GM12873 (cell line): ENCODE measurements at regions not wholly inside any gene's neighbourhood (a gene's known extent, or its start where the extent isn't known, plus 50 kb on each side); places are given as distances from the start of the nearest gene placed in this dataset.

Source experiments
- TF ChIP-seq, protein P1 (sequence below): IDR thresholded peaks from 2 replicates; pipeline ENCODE4 v1.5.1; 2012; ENCODE audit warnings: low read depth, mild to moderate bottlenecking, moderate library complexity, low read length, control low read depth; ENCODE audit not compliant: insufficient read depth; ENCODE audit errors: missing control alignments

DNA sequence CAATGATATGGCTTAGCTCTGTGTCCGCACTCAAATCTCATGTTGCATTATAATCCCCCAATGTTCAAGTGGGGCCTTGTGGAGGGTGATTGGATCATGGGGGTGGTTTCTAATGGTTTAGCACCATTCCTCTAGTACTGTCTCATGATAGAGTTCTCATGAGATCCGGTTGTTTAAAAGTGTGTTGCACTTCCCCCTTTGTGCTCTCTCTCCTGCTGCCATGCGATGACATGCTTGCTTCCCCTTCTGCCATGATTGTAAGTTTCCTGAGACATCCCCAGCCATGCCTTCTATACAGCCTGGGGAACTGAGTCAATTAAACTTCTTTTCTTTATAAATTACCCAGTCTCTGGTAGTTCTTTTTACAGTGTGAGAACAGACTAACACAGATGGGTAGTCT, 427.1 kb downstream of the CHSY3 start:
- TF ChIP-seq, protein P1, sequence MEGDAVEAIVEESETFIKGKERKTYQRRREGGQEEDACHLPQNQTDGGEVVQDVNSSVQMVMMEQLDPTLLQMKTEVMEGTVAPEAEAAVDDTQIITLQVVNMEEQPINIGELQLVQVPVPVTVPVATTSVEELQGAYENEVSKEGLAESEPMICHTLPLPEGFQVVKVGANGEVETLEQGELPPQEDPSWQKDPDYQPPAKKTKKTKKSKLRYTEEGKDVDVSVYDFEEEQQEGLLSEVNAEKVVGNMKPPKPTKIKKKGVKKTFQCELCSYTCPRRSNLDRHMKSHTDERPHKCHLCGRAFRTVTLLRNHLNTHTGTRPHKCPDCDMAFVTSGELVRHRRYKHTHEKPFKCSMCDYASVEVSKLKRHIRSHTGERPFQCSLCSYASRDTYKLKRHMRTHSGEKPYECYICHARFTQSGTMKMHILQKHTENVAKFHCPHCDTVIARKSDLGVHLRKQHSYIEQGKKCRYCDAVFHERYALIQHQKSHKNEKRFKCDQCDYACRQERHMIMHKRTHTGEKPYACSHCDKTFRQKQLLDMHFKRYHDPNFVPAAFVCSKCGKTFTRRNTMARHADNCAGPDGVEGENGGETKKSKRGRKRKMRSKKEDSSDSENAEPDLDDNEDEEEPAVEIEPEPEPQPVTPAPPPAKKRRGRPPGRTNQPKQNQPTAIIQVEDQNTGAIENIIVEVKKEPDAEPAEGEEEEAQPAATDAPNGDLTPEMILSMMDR, result no peak

DNA sequence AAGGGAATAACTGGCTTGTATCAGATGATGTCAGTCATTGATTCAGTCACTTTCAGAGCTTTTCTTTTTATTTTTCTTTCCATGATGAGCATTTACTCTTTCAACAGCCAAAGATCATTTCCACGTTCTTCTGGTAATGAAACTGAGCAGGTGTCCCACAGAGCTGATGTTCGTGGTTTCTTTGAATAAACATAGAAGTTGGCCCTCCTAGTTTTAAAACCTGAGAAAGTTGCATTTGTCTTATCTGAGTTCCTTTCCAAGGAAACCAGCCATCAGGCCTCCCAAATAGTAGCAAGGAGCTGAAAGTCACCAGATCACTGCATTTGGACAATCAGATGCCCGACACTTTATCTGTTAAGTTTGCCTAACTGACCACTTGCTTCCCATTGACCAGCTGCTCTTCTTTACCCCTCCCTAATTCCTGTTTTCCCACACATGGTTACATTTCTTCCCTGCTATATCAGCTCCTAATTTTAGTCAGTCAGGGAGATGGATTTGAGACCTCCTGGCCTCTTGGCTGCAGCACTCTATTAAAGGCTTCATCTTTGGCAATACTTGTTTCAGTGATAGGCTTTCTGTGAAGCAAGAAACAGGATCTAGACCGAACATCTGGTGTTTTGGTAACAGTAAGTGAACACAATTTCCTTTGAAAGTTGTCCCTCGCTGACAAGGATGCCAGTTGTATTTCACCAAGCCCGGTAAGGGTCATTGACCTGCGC, 420.8 kb downstream of the CHSY3 start:
- TF ChIP-seq, protein P1, result no peak

DNA sequence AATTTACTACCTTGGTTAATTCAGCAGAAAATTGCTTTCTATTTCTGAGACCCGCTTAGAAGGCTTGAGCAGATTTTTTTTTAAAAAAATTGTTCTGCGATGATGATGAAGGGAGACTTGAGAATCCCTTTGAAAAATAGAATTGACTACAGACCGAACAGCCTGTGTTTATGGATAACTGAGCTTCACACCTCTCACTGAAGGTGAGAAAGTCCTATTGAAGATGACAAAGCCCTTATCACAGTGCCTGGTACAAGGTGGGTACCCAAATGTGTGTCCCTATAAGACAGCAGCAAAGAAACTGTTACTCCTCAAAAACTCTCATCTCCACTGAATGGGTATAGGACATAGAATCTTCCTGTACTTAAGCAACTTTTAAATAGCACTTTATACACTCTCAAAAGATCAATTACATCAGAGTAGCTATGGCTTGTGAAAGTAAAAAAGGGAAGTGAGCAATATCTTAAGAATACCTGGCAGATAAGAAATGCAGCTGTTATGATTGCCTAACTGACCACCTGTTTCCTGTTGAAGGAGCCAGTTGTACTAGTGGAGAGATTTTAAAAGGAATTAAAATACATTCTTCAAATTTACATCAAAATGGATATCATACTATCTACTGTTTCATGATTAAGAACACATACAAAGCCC, 419.7 kb downstream of the CHSY3 start:
- TF ChIP-seq, protein P1, result no peak

DNA sequence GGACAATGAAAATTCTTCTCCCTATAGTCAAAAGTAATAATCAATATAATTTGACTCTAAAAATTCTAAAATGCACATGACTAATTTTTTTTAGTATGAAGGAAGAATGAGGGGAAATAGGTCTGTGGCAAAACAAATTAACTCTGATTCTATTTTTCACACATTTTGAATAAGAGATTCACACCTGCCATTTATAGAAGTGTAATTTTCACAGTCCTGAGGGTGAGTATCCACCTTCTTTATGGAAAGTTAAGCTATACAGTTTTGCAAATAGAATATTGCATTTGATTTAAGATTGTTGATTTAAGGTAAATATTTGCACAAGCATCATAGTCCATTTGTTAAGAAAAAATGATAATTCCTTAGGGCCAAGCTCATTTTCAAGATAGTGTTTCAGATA, 417.7 kb downstream of the CHSY3 start:
- TF ChIP-seq, protein P1, result no peak

DNA sequence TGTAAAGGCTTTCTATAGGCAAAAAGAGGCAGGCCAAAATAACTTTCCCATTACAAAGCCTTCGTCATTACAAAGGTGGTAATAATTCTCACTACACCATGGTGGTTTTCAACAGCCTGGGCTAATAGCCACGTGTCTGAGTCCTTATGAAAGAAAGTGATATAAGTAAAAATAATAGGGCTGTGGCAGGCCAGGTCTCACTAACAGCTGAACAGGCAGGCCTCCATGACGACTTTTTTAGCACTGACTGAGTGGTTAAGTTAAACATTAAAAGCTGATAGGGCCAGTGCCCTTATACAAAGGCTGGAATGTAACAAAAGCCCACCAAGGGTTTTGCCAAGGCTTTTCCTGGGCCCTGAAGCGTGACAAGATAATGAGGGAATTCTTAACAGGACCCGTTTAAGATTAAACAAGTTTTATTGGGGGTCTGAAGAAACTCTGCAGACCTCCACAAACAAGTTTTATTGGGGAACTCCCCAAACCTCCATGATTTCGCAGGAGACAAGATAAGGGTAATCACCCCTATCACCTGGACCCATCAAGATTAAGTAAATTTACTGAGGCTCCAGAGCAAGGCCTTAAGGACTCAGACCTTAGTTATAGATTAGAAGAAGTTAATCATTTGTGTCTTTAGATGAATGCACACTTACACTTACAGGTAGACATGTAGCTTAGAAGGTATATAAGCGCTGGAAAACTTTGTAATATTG, 412.9 kb downstream of the CHSY3 start:
- TF ChIP-seq, protein P1, result no peak

DNA sequence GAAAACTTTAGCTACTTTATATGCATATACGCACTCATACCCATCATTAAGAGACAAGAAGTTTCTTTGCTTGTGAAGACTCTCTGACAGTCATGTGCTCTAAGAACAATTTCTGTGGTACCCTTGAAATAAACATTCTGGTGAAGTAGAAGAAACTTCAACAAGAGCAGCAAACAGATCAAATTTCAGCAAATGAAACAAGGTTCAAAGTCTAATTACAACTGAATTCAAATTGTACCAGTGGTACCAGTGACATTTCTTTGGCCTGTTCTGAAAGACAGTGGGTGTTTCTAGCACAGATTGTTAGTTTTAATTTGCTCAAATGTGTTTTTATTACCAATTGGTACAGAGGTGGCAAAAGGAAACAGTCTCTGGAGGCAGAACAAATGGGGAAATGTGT, 391.0 kb downstream of the CHSY3 start:
- TF ChIP-seq, protein P1, result no peak

DNA sequence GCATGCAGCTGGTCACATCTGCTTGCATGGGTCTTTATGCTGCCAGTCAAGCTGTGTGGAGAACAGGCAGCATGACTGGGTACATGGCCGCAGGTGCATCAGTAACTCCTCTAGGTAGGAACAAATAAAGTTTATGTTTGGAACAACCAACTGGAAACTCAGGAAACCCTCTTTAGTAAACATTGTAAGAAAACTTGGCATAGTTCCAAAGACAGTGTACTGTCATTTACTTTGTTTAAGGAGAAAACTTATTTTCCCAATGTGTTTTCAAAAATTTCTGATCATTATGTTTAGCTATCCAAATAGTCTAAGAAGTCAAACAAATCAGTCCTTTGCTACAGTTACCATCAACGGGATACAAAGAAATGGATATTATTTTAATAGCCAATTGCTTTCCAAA, 386.0 kb downstream of the CHSY3 start:
- TF ChIP-seq, protein P1, result no peak
